ENCODE measurements at regions not wholly inside any gene's neighbourhood (a gene's known extent, or its start where the extent isn't known, plus 50 kb on each side); places are given as distances from the start of the nearest gene placed in this dataset.
"Not testable (repeated sequence)": the region's sequence is repeated elsewhere in the genome, so short reads cannot be mapped to it uniquely, and the experiment has no call there.

DNA sequence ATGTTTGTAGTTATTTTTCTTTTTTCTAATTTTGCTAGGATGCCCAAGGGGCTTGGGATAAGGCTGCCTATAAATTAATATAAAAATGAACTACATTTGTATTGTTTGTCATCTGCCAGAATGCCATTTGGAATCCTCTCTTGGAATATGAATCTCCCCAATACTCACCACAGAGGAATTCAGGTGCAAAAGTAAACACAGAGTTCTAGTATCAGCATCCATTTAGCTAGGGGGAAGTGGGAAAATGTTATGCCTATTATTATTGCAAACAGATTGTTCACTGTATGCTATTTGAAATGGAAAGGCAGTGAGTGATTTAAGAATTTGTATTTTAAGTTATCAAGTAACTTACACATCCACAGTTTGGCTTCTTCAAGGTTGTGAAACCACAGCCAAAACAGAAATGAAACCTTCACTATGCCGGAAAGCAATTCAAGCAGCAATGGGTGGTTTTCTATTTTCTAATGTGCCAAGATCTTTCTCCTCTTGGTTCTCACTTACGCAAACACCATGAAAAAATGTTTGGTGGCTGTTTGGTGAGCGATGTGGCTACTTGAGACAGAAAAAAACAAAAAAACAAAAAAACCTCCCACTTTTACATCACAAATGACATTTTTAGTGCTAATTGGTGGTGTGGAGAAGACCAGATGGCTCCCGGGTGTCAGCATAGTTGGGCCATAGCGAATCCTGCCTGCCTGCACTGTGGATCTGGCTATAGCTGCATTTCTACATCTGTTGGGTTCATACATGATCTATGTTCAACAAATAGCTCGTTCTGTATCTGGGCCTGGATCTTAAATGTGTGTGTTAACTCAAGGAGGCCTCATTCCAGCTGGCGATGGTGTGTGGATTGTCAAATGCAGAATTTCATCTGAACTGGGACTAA is 200.8 kb upstream of the GIMD1 start:
- Histone ChIP-seq H3K4me3 (ENCODE audit: low read depth, low read length) (no peak overlapping the region), H3K36me3 (ENCODE audit: control insufficient read depth, insufficient read depth, low read length) (no peaks in the 10 kb centered on the region), H3K27me3 (ENCODE audit: control insufficient read depth, insufficient read depth, low read length) (no peaks in the 10 kb centered on the region)
- TF ChIP-seq, protein P1, sequence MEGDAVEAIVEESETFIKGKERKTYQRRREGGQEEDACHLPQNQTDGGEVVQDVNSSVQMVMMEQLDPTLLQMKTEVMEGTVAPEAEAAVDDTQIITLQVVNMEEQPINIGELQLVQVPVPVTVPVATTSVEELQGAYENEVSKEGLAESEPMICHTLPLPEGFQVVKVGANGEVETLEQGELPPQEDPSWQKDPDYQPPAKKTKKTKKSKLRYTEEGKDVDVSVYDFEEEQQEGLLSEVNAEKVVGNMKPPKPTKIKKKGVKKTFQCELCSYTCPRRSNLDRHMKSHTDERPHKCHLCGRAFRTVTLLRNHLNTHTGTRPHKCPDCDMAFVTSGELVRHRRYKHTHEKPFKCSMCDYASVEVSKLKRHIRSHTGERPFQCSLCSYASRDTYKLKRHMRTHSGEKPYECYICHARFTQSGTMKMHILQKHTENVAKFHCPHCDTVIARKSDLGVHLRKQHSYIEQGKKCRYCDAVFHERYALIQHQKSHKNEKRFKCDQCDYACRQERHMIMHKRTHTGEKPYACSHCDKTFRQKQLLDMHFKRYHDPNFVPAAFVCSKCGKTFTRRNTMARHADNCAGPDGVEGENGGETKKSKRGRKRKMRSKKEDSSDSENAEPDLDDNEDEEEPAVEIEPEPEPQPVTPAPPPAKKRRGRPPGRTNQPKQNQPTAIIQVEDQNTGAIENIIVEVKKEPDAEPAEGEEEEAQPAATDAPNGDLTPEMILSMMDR (IDR thresholded peaks at IDR 0.05; ENCODE audit: insufficient read depth, low read length, poor library complexity, severe bottlenecking) = no peak
- no peak for DNase-seq (ENCODE audit: low read depth)

DNA sequence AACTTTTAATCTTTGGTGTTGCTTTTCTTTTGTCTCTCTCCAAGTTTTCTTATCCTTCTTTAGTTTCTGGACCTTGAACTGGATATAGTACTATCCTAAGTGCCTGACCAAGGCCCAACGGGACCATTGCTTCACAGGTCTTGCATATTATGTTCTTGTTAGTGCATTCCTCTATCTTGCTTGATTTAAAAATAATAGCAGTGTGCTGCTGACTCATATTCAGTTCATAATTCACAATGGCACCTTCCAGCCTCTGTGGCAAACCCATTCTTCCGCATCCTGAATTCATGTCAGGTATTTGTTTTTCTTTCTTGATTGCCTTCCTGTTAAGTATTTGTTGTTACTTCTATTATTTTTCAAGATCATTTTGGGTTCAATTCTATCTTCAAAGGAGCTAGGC is 197.1 kb upstream of the GIMD1 start:
- TF ChIP-seq, protein P1 (IDR thresholded peaks at IDR 0.05; ENCODE audit: insufficient read depth, low read length, poor library complexity, severe bottlenecking) = no peak
- no peak overlapping the region for H3K4me3 ChIP-seq (ENCODE audit: low read depth, low read length)
- no peaks in the 10 kb centered on the region for H3K27me3 ChIP-seq (ENCODE audit: control insufficient read depth, insufficient read depth, low read length)
- no peaks in the 10 kb centered on the region for H3K36me3 ChIP-seq (ENCODE audit: control insufficient read depth, insufficient read depth, low read length)
- no peak for DNase-seq (ENCODE audit: low read depth)

DNA sequence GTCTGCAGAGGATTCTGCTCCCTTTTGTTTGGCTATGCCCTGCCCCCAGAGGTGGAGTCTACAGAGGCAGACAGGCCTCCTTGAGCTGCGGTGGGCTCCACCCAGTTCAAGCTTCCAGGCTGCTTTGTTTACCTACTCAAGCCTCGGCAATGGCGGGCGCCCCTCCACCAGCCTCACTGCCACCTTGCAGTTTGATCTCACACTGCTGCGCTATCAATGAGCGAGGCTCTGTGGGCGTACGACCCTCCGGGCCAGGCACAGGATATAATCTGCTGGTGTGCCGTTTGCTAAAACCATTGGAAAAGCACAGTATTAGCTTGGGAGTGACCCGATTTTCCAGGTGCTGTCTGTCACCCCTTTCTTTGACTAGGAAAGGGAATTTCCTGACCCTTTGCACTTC is 195.1 kb upstream of the GIMD1 start:
- not testable (repeated sequence) for H3K36me3 ChIP-seq (ENCODE audit: control insufficient read depth, insufficient read depth, low read length); DNase-seq (ENCODE audit: low read depth); H3K4me3 ChIP-seq (ENCODE audit: low read depth, low read length); H3K27me3 ChIP-seq (ENCODE audit: control insufficient read depth, insufficient read depth, low read length)

DNA sequence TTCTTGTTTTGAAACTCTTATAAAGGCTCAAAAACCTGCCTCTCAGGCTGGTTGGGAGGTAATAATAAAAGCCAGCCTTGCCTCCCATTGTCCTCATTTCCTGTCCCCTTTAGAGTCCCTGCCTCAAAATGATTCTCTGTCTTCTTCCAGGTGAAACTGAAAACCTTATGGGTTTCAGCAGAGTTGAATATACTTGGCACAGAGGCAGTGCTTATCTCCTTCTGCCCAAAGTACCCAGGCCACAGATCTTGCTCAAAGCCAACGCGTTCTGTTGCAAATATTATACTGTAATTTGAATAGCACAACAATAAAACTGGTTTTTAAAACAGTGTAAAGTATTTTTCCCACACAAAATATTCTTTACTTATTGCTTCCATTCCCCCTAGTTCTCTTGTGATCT is 183.1 kb upstream of the GIMD1 start:
- no peak for DNase-seq (ENCODE audit: low read depth)
- H3K36me3 ChIP-seq (ENCODE audit: control insufficient read depth, insufficient read depth, low read length) = no peaks in the 10 kb centered on the region
- no peak overlapping the region for H3K4me3 ChIP-seq (ENCODE audit: low read depth, low read length)
- H3K27me3 ChIP-seq (ENCODE audit: control insufficient read depth, insufficient read depth, low read length) = no peaks in the 10 kb centered on the region
- TF ChIP-seq, protein P1 (IDR thresholded peaks at IDR 0.05; ENCODE audit: insufficient read depth, low read length, poor library complexity, severe bottlenecking) = no peak

DNA sequence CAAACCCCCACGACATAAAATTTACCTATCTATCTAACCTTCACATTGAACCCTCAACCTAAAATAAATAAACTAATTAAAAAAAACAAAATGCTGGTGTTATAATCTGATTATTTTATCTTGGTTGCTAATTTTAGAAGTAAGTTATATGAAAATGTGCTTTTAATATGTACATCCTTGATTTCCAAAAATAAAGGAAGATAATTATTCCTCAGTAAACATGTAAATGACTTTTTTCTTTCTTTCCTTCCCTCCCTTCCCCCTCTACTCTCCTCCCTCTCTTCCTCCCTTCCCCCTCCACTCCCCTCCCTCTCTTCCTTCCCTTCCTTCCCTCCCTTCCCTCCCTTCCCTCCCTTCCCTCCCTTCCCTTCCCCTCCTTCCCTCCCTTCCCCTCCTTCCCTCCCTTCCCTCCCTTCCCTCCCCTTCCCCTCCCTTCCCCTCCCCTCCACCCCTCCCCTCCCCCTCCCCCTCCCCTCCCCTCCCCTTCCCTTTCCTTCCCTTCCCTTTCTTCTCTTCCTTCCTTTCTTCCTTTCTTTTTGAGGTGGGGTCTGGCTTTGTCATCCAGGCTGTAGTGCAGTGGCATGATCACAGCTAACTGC is 180.0 kb upstream of the GIMD1 start:
- Histone ChIP-seq H3K4me3 (ENCODE audit: low read depth, low read length) (no peak overlapping the region), H3K27me3 (ENCODE audit: control insufficient read depth, insufficient read depth, low read length) (no peaks in the 10 kb centered on the region), H3K36me3 (ENCODE audit: control insufficient read depth, insufficient read depth, low read length) (no peaks in the 10 kb centered on the region)
- TF ChIP-seq, protein P1 (IDR thresholded peaks at IDR 0.05; ENCODE audit: insufficient read depth, low read length, poor library complexity, severe bottlenecking) = no peak
- DNase-seq (ENCODE audit: low read depth) = no peak

DNA sequence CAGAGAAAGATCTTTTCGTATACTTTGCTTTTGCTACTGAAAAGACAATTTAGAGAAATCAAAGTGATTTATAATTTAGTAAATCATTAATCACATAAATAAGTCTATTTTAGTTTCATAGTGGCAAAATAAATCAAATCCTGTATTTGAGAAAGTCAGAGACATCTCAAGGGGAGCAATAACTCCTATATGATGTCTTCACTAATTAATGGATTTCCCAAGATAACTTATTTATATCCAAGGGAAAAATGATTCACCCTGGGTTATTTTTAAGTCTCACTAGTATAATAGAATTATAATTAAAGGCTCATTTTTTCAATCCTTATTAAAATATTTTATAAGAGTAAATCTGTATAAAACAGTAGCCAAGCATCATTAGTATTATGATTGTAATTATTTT is 177.8 kb upstream of the GIMD1 start:
- H3K4me3 ChIP-seq (ENCODE audit: low read depth, low read length) = no peak overlapping the region
- H3K36me3 ChIP-seq (ENCODE audit: control insufficient read depth, insufficient read depth, low read length) = no peaks in the 10 kb centered on the region
- TF ChIP-seq, protein P1 (IDR thresholded peaks at IDR 0.05; ENCODE audit: insufficient read depth, low read length, poor library complexity, severe bottlenecking) = no peak
- no peak for DNase-seq (ENCODE audit: low read depth)
- H3K27me3 ChIP-seq (ENCODE audit: control insufficient read depth, insufficient read depth, low read length) = no peaks in the 10 kb centered on the region

DNA sequence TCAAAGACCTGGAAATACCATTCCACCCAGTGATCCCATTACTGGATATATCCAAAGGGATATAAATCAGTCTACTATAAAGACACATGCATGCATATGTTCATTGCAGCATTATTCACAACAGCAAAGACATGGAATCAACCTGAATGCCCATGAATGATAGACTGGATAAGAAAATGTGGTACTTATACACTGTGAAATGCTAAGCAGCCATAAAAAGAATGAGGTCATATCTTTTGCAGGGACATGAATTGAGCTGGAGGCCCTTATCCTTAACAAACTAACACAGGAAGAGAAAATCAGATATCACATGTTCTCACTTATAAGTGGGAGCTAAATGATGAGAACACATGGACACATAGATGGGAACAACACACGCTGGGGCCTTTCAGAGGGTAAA is 174.0 kb upstream of the GIMD1 start:
- H3K27me3 ChIP-seq (ENCODE audit: control insufficient read depth, insufficient read depth, low read length); H3K4me3 ChIP-seq (ENCODE audit: low read depth, low read length); DNase-seq (ENCODE audit: low read depth); H3K36me3 ChIP-seq (ENCODE audit: control insufficient read depth, insufficient read depth, low read length): not testable (repeated sequence)
